SU-DHL-6 (cell line): ENCODE measurements at regions not wholly inside any gene's neighbourhood (a gene's known extent, or its start where the extent isn't known, plus 50 kb on each side); places are given as distances from the start of the nearest gene placed in this dataset.

Source experiments
- H2AFZ ChIP-seq: fragments of 200-600 bp; sonication (generic); 2 replicates; pipeline ENCODE4 v1.6.1; 2014; ENCODE audit warnings: low read depth, mild to moderate bottlenecking, moderate library complexity, mixed read lengths, antibody characterized with exemption, low read length; ENCODE audit not compliant: severe bottlenecking
- H3F3A ChIP-seq: fragments of 200-600 bp; shearing (Covaris generic); 2 replicates; pipeline ENCODE4 v1.6.0; 2016; ENCODE audit warnings: antibody characterized with exemption, mild to moderate bottlenecking; ENCODE audit not compliant: insufficient read depth
- H3K27ac ChIP-seq: fragments of 200-600 bp; sonication (generic); 2 replicates; pipeline ENCODE4 v1.5.1; 2016; ENCODE audit warnings: low read depth, mild to moderate bottlenecking, low read length, moderate library complexity, mixed read lengths
- H3K27me3 ChIP-seq: fragments of 200-600 bp; sonication (generic), shearing (Covaris generic); 2 replicates; pipeline ENCODE4 v1.6.0; 2014; ENCODE audit warnings: mild to moderate bottlenecking, low read length
- H3K36me3 ChIP-seq: fragments of 200-600 bp; sonication (generic); 2 replicates; pipeline ENCODE4 v1.6.1; 2014; ENCODE audit warnings: mild to moderate bottlenecking, low read length, mixed read lengths
- H3K4me2 ChIP-seq: fragments of 300-600, 200-600 bp; shearing (Covaris generic), sonication (generic); 2 replicates; pipeline ENCODE4 v1.6.0; 2014; ENCODE audit warnings: low read length, low read depth, mild to moderate bottlenecking; ENCODE audit not compliant: poor library complexity, severe bottlenecking
- H3K4me3 ChIP-seq: fragments of 200-600 bp; sonication (generic); 2 replicates; pipeline ENCODE4 v1.5.1; 2014; ENCODE audit warnings: antibody characterized with exemption, low read length, mild to moderate bottlenecking, mixed read lengths; ENCODE audit not compliant: insufficient read depth, poor library complexity, severe bottlenecking
- H3K79me2 ChIP-seq: fragments of 200-600 bp; sonication (generic); 2 replicates; pipeline ENCODE4 v1.6.1; 2014; ENCODE audit warnings: mild to moderate bottlenecking, low read length, moderate library complexity; ENCODE audit not compliant: insufficient read depth
- H3K9ac ChIP-seq: fragments of 200-600 bp; sonication (generic); 2 replicates; pipeline ENCODE4 v1.7.0; 2014; ENCODE audit warnings: mild to moderate bottlenecking, low read length
- H3K9me2 ChIP-seq: fragments of 200-600 bp; sonication (generic); replicated peaks from 2 replicates; pipeline ENCODE4 v1.6.1; 2014; ENCODE audit warnings: low read length; ENCODE audit not compliant: insufficient read depth
- H3K9me3 ChIP-seq: fragments of 200-600 bp; sonication (generic); 2 replicates; pipeline ENCODE4 v1.6.1; 2014; ENCODE audit warnings: low read length, mixed read lengths; ENCODE audit not compliant: insufficient read depth
- H4K20me1 ChIP-seq: fragments of 200-600 bp; sonication (generic); 2 replicates; pipeline ENCODE4 v1.6.1; 2014; ENCODE audit warnings: low read depth, mild to moderate bottlenecking, antibody characterized with exemption, low read length, moderate library complexity, mixed read lengths
- CTCF ChIP-seq: fragments of 200-600 bp; sonication (generic); IDR thresholded peaks from one replicate; pipeline ENCODE4 v1.5.1; 2017; ENCODE audit warnings: antibody characterized with exemption, mild to moderate bottlenecking, low read length, moderate library complexity; ENCODE audit not compliant: insufficient read depth, poor library complexity, severe bottlenecking
- EZH2phosphoT487 ChIP-seq: fragments of 200-600 bp; sonication (generic), shearing (Covaris generic); conservative IDR thresholded peaks from 2 replicates; pipeline ENCODE4 v1.6.1; 2018; ENCODE audit warnings: mild to moderate bottlenecking, antibody characterized with exemption, low read length, moderate library complexity, mixed read lengths

GRCh38 chr3:162328649-162329048 is 832.0 kb downstream of the OTOL1 start:
- no peak overlapping the region for H3K9ac ChIP-seq
- H3K9me2 ChIP-seq, result no peaks in the 10 kb centered on the region
- no peak overlapping the region for H3K27ac ChIP-seq
- no peak overlapping the region for H3K4me3 ChIP-seq
- H3K9me3 ChIP-seq, result peaks cover 5% of the 10 kb centered on the region; the same call in 1 of the 2 replicates
- no peaks in the 10 kb centered on the region for H3F3A ChIP-seq
- no peak overlapping the region for H2AFZ ChIP-seq
- no peak overlapping the region for H3K4me2 ChIP-seq
- H3K36me3 ChIP-seq, result no peaks in the 10 kb centered on the region
- TF ChIP-seq EZH2phosphoT487 (no peak), CTCF (no peak)
- no peaks in the 10 kb centered on the region for H3K27me3 ChIP-seq
- no peaks in the 10 kb centered on the region for H4K20me1 ChIP-seq
- H3K79me2 ChIP-seq, result no peaks in the 10 kb centered on the region

GRCh38 chr3:162329514-162329913 is 832.9 kb downstream of the OTOL1 start:
- Histone ChIP-seq H3K9me3 (peaks cover 9% of the 10 kb centered on the region; the same call in 1 of the 2 replicates), H2AFZ (peak overlapping the region; percentile 8), H3K4me2 (no peak overlapping the region), H3F3A (no peaks in the 10 kb centered on the region), H3K27ac (no peak overlapping the region), H3K36me3 (no peaks in the 10 kb centered on the region), H3K9me2 (no peaks in the 10 kb centered on the region), H3K9ac (no peak overlapping the region), H4K20me1 (no peaks in the 10 kb centered on the region), H3K27me3 (no peaks in the 10 kb centered on the region), H3K79me2 (no peaks in the 10 kb centered on the region), H3K4me3 (no peak overlapping the region)
- TF ChIP-seq CTCF (no peak), EZH2phosphoT487 (no peak)

GRCh38 chr3:162332344-162332743 is 835.7 kb downstream of the OTOL1 start:
- no peak overlapping the region for H3K4me2 ChIP-seq
- no peak overlapping the region for H3K27ac ChIP-seq
- TF ChIP-seq CTCF (no peak), EZH2phosphoT487 (no peak)
- no peaks in the 10 kb centered on the region for H3K79me2 ChIP-seq
- no peak overlapping the region for H3K9ac ChIP-seq
- peaks cover 15% of the 10 kb centered on the region; the same call in 1 of the 2 replicates for H3K9me3 ChIP-seq
- H3K9me2 ChIP-seq, result no peaks in the 10 kb centered on the region
- no peaks in the 10 kb centered on the region for H3F3A ChIP-seq
- H3K4me3 ChIP-seq, result no peak overlapping the region
- no peaks in the 10 kb centered on the region for H4K20me1 ChIP-seq
- H3K27me3 ChIP-seq, result no peaks in the 10 kb centered on the region
- peak overlapping the region; percentile 6 for H2AFZ ChIP-seq
- no peaks in the 10 kb centered on the region for H3K36me3 ChIP-seq

GRCh38 chr3:162334537-162334936 is 837.9 kb downstream of the OTOL1 start:
- H3K9me3 ChIP-seq, result peaks cover 15% of the 10 kb centered on the region; the same call in 1 of the 2 replicates
- no peaks in the 10 kb centered on the region for H3K36me3 ChIP-seq
- no peaks in the 10 kb centered on the region for H3K9me2 ChIP-seq
- H4K20me1 ChIP-seq, result no peaks in the 10 kb centered on the region
- no peak overlapping the region for H2AFZ ChIP-seq
- no peaks in the 10 kb centered on the region for H3F3A ChIP-seq
- H3K4me2 ChIP-seq, result no peak overlapping the region
- no peak overlapping the region for H3K4me3 ChIP-seq
- H3K27ac ChIP-seq, result no peak overlapping the region
- no peaks in the 10 kb centered on the region for H3K27me3 ChIP-seq
- no peaks in the 10 kb centered on the region for H3K79me2 ChIP-seq
- no peak overlapping the region for H3K9ac ChIP-seq
- no peak for TF ChIP-seq EZH2phosphoT487
- TF ChIP-seq CTCF, result no peak
